WTC11 (cell line): ENCODE measurements at regions not wholly inside any gene's neighbourhood (a gene's known extent, or its start where the extent isn't known, plus 50 kb on each side); places are given as distances from the start of the nearest gene placed in this dataset.

Source experiments
- ATAC-seq: fragments of 200-7000 bp; cut with Tn5 transposase; 2 replicates; pipeline ENCODE4 v1.10.0; 2021; ENCODE audit warnings: mild to moderate bottlenecking, moderate library complexity
- CTCF ChIA-PET: fragments of 300-600 bp; sonication (Branson Sonifier 250); formaldehyde crosslinking; loops from one replicate; lab custom pipeline; 2021; ENCODE audit warnings: antibody characterized with exemption; lab: Charles Lee
- POLR2A ChIA-PET: fragments of 350-600 bp; sonication (Branson Sonifier 250); formaldehyde crosslinking; loops from one replicate; lab custom pipeline; 2021; ENCODE audit warnings: antibody characterized with exemption; lab: Charles Lee
- DNase-seq: peaks from one replicate; pipeline ENCODE4 v3.0.0; 2021; ENCODE audit warnings: low spot score
- H3K27ac Mint-ChIP-seq: 2 replicates; pipeline ENCODE4 v1.8.0; 2021; ENCODE audit warnings: mixed read lengths
- H3K27me3 Mint-ChIP-seq: 2 replicates; pipeline ENCODE4 v1.8.0; 2021; ENCODE audit warnings: low read depth, mild to moderate bottlenecking, moderate library complexity, mixed read lengths
- H3K36me3 Mint-ChIP-seq: 2 replicates; pipeline ENCODE4 v1.8.0; 2021; ENCODE audit warnings: mixed read lengths
- H3K4me1 Mint-ChIP-seq: 2 replicates; pipeline ENCODE4 v1.8.0; 2022; ENCODE audit warnings: mixed read lengths
- H3K4me3 Mint-ChIP-seq: 2 replicates; pipeline ENCODE4 v1.8.0; 2021; ENCODE audit warnings: mild to moderate bottlenecking, moderate library complexity, mixed read lengths
- H3K9me3 Mint-ChIP-seq: 2 replicates; pipeline ENCODE4 v1.8.0; 2021; ENCODE audit warnings: mixed read lengths
- ATF2 ChIP-seq: sonication (generic); formaldehyde crosslinking; IDR thresholded peaks from 2 replicates; pipeline ENCODE4 v1.8.1; 2022; ENCODE audit warnings: low read depth, missing genetic modification reagents, borderline replicate concordance
- ATF3 ChIP-seq: sonication (generic); formaldehyde crosslinking; conservative IDR thresholded peaks from 2 replicates; pipeline ENCODE4 v1.8.1; 2022; ENCODE audit warnings: mild to moderate bottlenecking, missing genetic modification reagents
- CBFB ChIP-seq: sonication (generic); formaldehyde crosslinking; IDR thresholded peaks from 2 replicates; pipeline ENCODE4 v1.8.1; 2022; ENCODE audit warnings: mild to moderate bottlenecking, low read depth, missing genetic modification reagents
- E2F4 ChIP-seq: sonication (generic); formaldehyde crosslinking; IDR thresholded peaks from 2 replicates; pipeline ENCODE4 v1.8.1; 2022; ENCODE audit warnings: low read depth, mild to moderate bottlenecking, moderate library complexity, missing genetic modification reagents, borderline replicate concordance
- ETV6 ChIP-seq: sonication (generic); formaldehyde crosslinking; IDR thresholded peaks from 2 replicates; pipeline ENCODE4 v1.8.1; 2022; ENCODE audit warnings: mild to moderate bottlenecking, missing genetic modification reagents
- GABPB1 ChIP-seq: sonication (generic); formaldehyde crosslinking; IDR thresholded peaks from 2 replicates; pipeline ENCODE4 v1.8.1; 2023; ENCODE audit warnings: mild to moderate bottlenecking, missing genetic modification reagents
- HMGA2 ChIP-seq: fragments of 250-450 bp; sonication (Bioruptor Pico); IDR thresholded peaks from 2 replicates; pipeline ENCODE4 v1.4.0; 2021; ENCODE audit warnings: mild to moderate bottlenecking, moderate library complexity
- JAZF1 ChIP-seq: fragments of 250-450 bp; sonication (Bioruptor Pico); IDR thresholded peaks from 2 replicates; pipeline ENCODE4 v1.9.0; 2021; ENCODE audit warnings: moderate library complexity, mild to moderate bottlenecking, inconsistent platforms
- KAT7 ChIP-seq: sonication (generic); formaldehyde crosslinking; IDR thresholded peaks from 2 replicates; pipeline ENCODE4 v1.8.1; 2023; ENCODE audit warnings: missing genetic modification reagents, mild to moderate bottlenecking, borderline replicate concordance
- NFATC4 ChIP-seq: fragments of 250-450 bp; sonication (Bioruptor Pico); IDR thresholded peaks from 2 replicates; pipeline ENCODE4 v1.9.0; 2021; ENCODE audit warnings: mild to moderate bottlenecking
- NR1H2 ChIP-seq: sonication (generic); formaldehyde crosslinking; IDR thresholded peaks from 2 replicates; pipeline ENCODE4 v1.9.0; 2021; ENCODE audit warnings: mild to moderate bottlenecking, moderate library complexity, missing genetic modification reagents
- OVOL2 ChIP-seq: fragments of 250-450 bp; sonication (Bioruptor Pico); IDR thresholded peaks from 2 replicates; pipeline ENCODE4 v1.9.0; 2021; ENCODE audit warnings: mild to moderate bottlenecking, borderline replicate concordance
- SP1 ChIP-seq: sonication (generic); formaldehyde crosslinking; conservative IDR thresholded peaks from 2 replicates; pipeline ENCODE4 v1.8.1; 2022; ENCODE audit warnings: missing genetic modification reagents
- STAT6 ChIP-seq: sonication (generic); formaldehyde crosslinking; conservative IDR thresholded peaks from 2 replicates; pipeline ENCODE4 v1.8.1; 2023; ENCODE audit warnings: mild to moderate bottlenecking, low read depth, missing genetic modification reagents, moderate library complexity
- TCF7 ChIP-seq: sonication (generic); formaldehyde crosslinking; IDR thresholded peaks from 2 replicates; pipeline ENCODE4 v1.8.0; 2022; ENCODE audit warnings: mild to moderate bottlenecking, low read depth, missing genetic modification reagents, moderate library complexity
- USF2 ChIP-seq: sonication (generic); formaldehyde crosslinking; IDR thresholded peaks from 2 replicates; pipeline ENCODE4 v1.8.1; 2023; ENCODE audit warnings: mild to moderate bottlenecking, missing genetic modification reagents, moderate library complexity
- ZBTB21 ChIP-seq: sonication (generic); formaldehyde crosslinking; IDR thresholded peaks from 2 replicates; pipeline ENCODE4 v1.8.1; 2023; ENCODE audit warnings: mild to moderate bottlenecking, missing genetic modification reagents, borderline replicate concordance
- ZBTB43 ChIP-seq: sonication (generic); formaldehyde crosslinking; IDR thresholded peaks from 2 replicates; pipeline ENCODE4 v1.8.1; 2023; ENCODE audit warnings: mild to moderate bottlenecking, missing genetic modification reagents
- ZNF121 ChIP-seq: sonication (generic); formaldehyde crosslinking; IDR thresholded peaks from 2 replicates; pipeline ENCODE4 v1.8.0; 2023; ENCODE audit warnings: missing genetic modification reagents
- ZNF138 ChIP-seq: sonication (generic); formaldehyde crosslinking; conservative IDR thresholded peaks from 2 replicates; pipeline ENCODE4 v1.8.1; 2022; ENCODE audit warnings: mild to moderate bottlenecking, moderate library complexity, missing genetic modification reagents
- ZNF232 ChIP-seq: sonication (generic); formaldehyde crosslinking; IDR thresholded peaks from 2 replicates; pipeline ENCODE4 v1.8.0; 2022; ENCODE audit warnings: mild to moderate bottlenecking, missing genetic modification reagents
- ZNF423 ChIP-seq: fragments of 250-450 bp; sonication (Bioruptor Pico); IDR thresholded peaks from 2 replicates; pipeline ENCODE4 v2.1.2; 2022; ENCODE audit warnings: mild to moderate bottlenecking, moderate library complexity
- ZNF425 ChIP-seq: fragments of 250-450 bp; sonication (Bioruptor Pico); conservative IDR thresholded peaks from 2 replicates; pipeline ENCODE4 v1.9.0; 2021; ENCODE audit warnings: mild to moderate bottlenecking
- ZNF671 ChIP-seq: fragments of 250-450 bp; sonication (Bioruptor Pico); IDR thresholded peaks from 2 replicates; pipeline ENCODE4 v1.8.0; 2021; ENCODE audit warnings: mild to moderate bottlenecking

- no peak for TF ChIP-seq OVOL2 (CRISPR knock-in tag)
- TF ChIP-seq ZNF425 (CRISPR knock-in tag), result no peak
- TF ChIP-seq ZBTB43 (CRISPR knock-in tag), result no peak
- TF ChIP-seq TCF7 (CRISPR knock-in tag), result no peak
- no peak for TF ChIP-seq USF2 (CRISPR knock-in tag)
- no peak for TF ChIP-seq E2F4 (CRISPR knock-in tag)
- TF ChIP-seq ZNF671, result no peak
- TF ChIP-seq, all 79 proteins: peak for 0
These were observed 190.3 kb upstream of the CDIN1 start (continued) for GRCh38 chr15:36389107-36389506.

GRCh38 chr15:36390491-36390890 is 188.9 kb upstream of the CDIN1 start:
- no peak for TF ChIP-seq SP1 (CRISPR knock-in tag)
- TF ChIP-seq NR1H2, result no peak
- TF ChIP-seq ATF3 (CRISPR knock-in tag), result no peak
- TF ChIP-seq ZBTB21 (CRISPR knock-in tag), result no peak
- no peak for TF ChIP-seq CBFB (CRISPR knock-in tag)
- no peak for TF ChIP-seq ZNF232 (CRISPR knock-in tag)
- no peak for TF ChIP-seq NFATC4 (CRISPR knock-in tag)
- no peak for TF ChIP-seq ZNF138 (CRISPR knock-in tag)
- TF ChIP-seq ZNF423 (CRISPR knock-in tag), result no peak
- no peak for TF ChIP-seq ZNF425 (CRISPR knock-in tag)
- no peak for TF ChIP-seq ETV6 (CRISPR knock-in tag)
- no peak for TF ChIP-seq HMGA2 (CRISPR knock-in tag)
- no peak for TF ChIP-seq STAT6 (CRISPR knock-in tag)
- TF ChIP-seq KAT7 (CRISPR knock-in tag), result no peak
- TF ChIP-seq ATF2 (CRISPR knock-in tag), result no peak
- no peak for TF ChIP-seq JAZF1 (CRISPR knock-in tag)
- no peak for TF ChIP-seq ZNF121 (CRISPR knock-in tag)
- TF ChIP-seq GABPB1 (CRISPR knock-in tag), result no peak
- no peak for TF ChIP-seq OVOL2 (CRISPR knock-in tag)
- no peaks in the 10 kb centered on the region for H3K9me3 Mint-ChIP-seq
- no peaks in the 10 kb centered on the region for H3K36me3 Mint-ChIP-seq
- CTCF ChIA-PET, result no interaction called here
- ATAC-seq, result no peak
- no peaks in the 10 kb centered on the region for H3K4me1 Mint-ChIP-seq
- H3K4me3 Mint-ChIP-seq, result no peak overlapping the region
- DNase-seq, result no peak
- H3K27ac Mint-ChIP-seq, result no peak overlapping the region
- POLR2A ChIA-PET, result no interaction called here
- no peaks in the 10 kb centered on the region; the same call in 1 of the 2 replicates for H3K27me3 Mint-ChIP-seq
